Testis (tissue), 2 donors: ENCODE measurements at regions not wholly inside any gene's neighbourhood (a gene's known extent, or its start where the extent isn't known, plus 50 kb on each side); places are given as distances from the start of the nearest gene placed in this dataset.

Experiments used
- DNase-seq: peaks from one replicate; pipeline ENCODE4 v3.0.0-alpha.2; 2019
- H3K27ac ChIP-seq, 2 donors: fragments of 200-600 bp; sonication (generic); one replicate each; pipeline ENCODE4 v1.5.1; 2019
- H3K27me3 ChIP-seq: fragments of 200-600 bp; sonication (generic); one replicate; pipeline ENCODE4 v1.5.1; 2019
- H3K36me3 ChIP-seq: fragments of 200-600 bp; sonication (generic); one replicate; pipeline ENCODE4 v1.5.1; 2017; ENCODE audit warnings: low read depth; ENCODE audit errors: missing control alignments
- H3K4me1 ChIP-seq: fragments of 200-600 bp; sonication (generic); one replicate; pipeline ENCODE4 v1.5.1; 2019
- H3K4me3 ChIP-seq, 2 donors: fragments of 200-600 bp; sonication (generic); one replicate each; pipeline ENCODE4 v1.5.1; 2017 to 2019
- H3K9me3 ChIP-seq: fragments of 200-600 bp; sonication (generic); one replicate; pipeline ENCODE4 v1.5.1; 2017
- POLR2A ChIP-seq: fragments of 450-650 bp; IDR thresholded peaks from one replicate; pipeline ENCODE4 v1.6.1; 2017; ENCODE audit warnings: antibody characterized with exemption, mild to moderate bottlenecking, moderate library complexity
- WGBS, 2 donors: methylation state at CpG; one replicate each; pipeline ENCODE4 v1.1.5; 2018; 5-methylcytosine and 5-hydroxymethylcytosine counted together
- intact Hi-C: fragments of 100-400 bp; cut with DNase I; formaldehyde crosslinking; loops from one replicate; pipeline ENCODE4 v1.15.1; 2023; ENCODE audit warnings: low total_unique reads
- TF ChIP-seq, protein P1 (sequence below), 3 experiments: fragments of 450-650 bp in 2 of 3; fragments of 200-600 bp in 1 of 3; sonication (generic) in 1 of 3; IDR thresholded peaks; one replicate each; pipeline ENCODE4 v1.5.1; 2016 to 2019; ENCODE audit warnings: antibody characterized with exemption in 3 of 3, mild to moderate bottlenecking in 2 of 3, moderate library complexity in 1 of 3

DNA sequence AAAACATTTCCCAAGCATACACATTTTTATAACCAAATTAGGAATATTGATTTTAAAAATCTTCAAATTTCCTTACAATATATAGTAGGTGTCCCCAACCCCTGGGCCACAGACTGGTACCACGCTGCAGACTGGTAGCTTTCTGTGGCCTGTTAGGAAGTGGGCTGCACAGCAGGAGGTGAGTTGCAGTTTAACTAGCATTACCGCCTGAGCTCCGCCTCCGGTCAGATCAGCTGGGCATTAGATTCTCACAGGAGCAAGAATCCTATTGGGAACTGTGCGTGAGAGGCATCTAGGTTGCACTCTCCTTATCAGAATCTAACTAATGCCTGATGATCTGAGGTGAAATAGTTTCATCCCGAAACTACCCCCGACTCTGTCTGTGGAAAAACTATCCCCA is 62.1 kb downstream of the ZWINT start:
- no peaks in the 10 kb centered on the region for H3K27me3 ChIP-seq
- H3K4me3 ChIP-seq = no peak overlapping the region
- no peaks in the 10 kb centered on the region for H3K4me1 ChIP-seq
- intact Hi-C loops = no loop called here
- no peaks in the 10 kb centered on the region for H3K9me3 ChIP-seq
- TF ChIP-seq, protein P1, sequence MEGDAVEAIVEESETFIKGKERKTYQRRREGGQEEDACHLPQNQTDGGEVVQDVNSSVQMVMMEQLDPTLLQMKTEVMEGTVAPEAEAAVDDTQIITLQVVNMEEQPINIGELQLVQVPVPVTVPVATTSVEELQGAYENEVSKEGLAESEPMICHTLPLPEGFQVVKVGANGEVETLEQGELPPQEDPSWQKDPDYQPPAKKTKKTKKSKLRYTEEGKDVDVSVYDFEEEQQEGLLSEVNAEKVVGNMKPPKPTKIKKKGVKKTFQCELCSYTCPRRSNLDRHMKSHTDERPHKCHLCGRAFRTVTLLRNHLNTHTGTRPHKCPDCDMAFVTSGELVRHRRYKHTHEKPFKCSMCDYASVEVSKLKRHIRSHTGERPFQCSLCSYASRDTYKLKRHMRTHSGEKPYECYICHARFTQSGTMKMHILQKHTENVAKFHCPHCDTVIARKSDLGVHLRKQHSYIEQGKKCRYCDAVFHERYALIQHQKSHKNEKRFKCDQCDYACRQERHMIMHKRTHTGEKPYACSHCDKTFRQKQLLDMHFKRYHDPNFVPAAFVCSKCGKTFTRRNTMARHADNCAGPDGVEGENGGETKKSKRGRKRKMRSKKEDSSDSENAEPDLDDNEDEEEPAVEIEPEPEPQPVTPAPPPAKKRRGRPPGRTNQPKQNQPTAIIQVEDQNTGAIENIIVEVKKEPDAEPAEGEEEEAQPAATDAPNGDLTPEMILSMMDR (IDR thresholded peaks at IDR 0.05) = no peak
- no peak for TF ChIP-seq POLR2A
- DNase-seq = no peak
- no peaks in the 10 kb centered on the region for H3K36me3 ChIP-seq
- H3K27ac ChIP-seq = no peak overlapping the region
- WGBS, 2 donors = 68 to 78% methylated on average over 6 to 7 of the region's 7 CpGs

DNA sequence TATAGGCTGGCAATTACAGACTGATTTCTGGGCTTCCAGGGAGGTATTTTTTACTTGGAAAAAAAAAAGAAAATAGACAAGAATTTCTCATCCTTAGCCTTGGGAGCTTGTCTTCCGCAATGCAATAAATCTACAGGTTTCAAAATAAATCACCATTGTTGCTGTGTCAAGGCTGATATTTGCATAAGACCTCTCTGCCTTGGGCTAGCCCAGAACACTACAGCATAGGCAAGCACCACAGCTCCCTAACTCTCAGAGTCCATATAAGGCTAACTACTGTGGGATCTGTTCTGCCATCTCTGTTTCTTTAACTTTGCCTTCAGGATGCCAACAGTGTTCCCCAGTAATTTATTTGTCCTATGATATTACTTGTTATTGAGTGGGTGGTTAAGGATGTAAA is 64.4 kb downstream of the ZWINT start:
- no peaks in the 10 kb centered on the region for H3K36me3 ChIP-seq
- TF ChIP-seq POLR2A = no peak
- TF ChIP-seq, protein P1 (IDR thresholded peaks at IDR 0.05) = no peak
- no peak for DNase-seq
- H3K4me3 ChIP-seq = no peak overlapping the region
- no peaks in the 10 kb centered on the region for H3K4me1 ChIP-seq
- 90 to 96% methylated on average over 1 of the region's 1 CpG for WGBS, 2 donors
- intact Hi-C loops = no loop called here
- H3K27me3 ChIP-seq = no peaks in the 10 kb centered on the region
- H3K27ac ChIP-seq = no peak overlapping the region
- no peaks in the 10 kb centered on the region for H3K9me3 ChIP-seq

DNA sequence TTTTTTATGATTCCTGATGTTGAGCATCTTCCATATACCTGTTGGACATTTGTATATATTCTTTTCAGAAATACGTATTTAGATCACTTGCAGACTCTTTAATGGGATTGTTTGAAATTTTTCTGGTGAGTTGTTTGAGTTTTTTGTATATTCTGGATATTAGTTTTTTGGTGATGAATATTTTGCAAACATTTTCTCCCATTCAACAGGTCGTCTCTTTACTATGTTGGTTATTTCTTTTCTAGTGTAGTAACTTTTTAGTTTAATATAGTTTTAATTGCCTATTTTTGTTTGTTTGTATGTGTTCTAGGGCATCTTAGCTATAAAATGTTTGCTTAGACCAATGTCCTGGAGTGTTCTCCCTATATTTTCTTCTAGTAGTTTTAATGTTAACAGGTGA is 72.7 kb downstream of the ZWINT start:
- intact Hi-C loops = no loop called here
- Histone ChIP-seq H3K27ac (no peak overlapping the region), H3K4me1 (no peaks in the 10 kb centered on the region), H3K36me3 (no peaks in the 10 kb centered on the region), H3K27me3 (no peaks in the 10 kb centered on the region), H3K4me3 (no peak overlapping the region), H3K9me3 (no peaks in the 10 kb centered on the region)
- TF ChIP-seq, protein P1 (IDR thresholded peaks at IDR 0.05) = no peak
- no peak for TF ChIP-seq POLR2A
- WGBS, 2 donors = 75 to 76% methylated on average over 2 of the region's 2 CpGs
- no peak for DNase-seq

DNA sequence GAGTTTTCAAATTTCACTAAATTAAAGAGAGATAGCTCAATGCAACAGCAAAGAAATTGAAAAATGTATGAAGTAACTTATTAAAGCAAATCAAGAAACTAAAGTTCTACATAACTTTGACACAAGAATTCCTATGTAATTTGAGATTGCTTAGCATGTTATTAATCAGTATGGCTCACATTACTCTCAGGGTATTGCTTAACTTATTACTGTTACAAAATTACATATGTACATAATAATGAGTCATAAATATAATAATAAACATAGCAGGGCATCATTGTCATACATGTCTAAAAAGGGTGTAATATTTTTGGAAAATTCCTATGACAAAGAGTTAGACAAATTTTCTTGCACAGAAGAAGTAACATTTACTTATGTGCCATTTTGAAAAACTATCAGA is 75.0 kb downstream of the ZWINT start:
- H3K27ac ChIP-seq = no peak overlapping the region
- no peaks in the 10 kb centered on the region for H3K9me3 ChIP-seq
- H3K4me3 ChIP-seq = no peak overlapping the region
- H3K36me3 ChIP-seq = no peaks in the 10 kb centered on the region
- H3K27me3 ChIP-seq = no peaks in the 10 kb centered on the region
- intact Hi-C loops = no loop called here
- TF ChIP-seq, protein P1 (IDR thresholded peaks at IDR 0.05) = no peak
- TF ChIP-seq POLR2A = no peak
- no peaks in the 10 kb centered on the region for H3K4me1 ChIP-seq
- DNase-seq = no peak

DNA sequence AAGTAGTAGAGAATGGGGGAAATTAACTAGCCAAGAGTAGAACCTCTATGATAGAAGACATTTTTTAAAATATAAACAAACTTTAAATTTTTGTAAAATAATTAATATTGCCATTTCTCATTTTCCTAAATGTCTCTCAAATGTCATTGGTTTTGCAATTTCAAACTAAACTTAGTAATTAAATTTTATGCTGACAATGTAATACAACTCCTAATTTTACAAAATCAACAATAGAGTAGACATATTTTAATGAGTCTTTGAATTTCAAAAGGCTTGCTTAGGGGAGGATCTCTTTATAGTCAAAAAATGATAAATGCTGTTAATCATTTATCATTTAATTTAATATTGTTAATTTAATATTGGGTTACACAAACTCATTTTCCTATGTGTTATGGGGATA is 81.8 kb downstream of the ZWINT start:
- Histone ChIP-seq H3K27ac (no peak overlapping the region), H3K27me3 (no peaks in the 10 kb centered on the region), H3K4me1 (no peaks in the 10 kb centered on the region), H3K4me3 (no peak overlapping the region), H3K9me3 (no peaks in the 10 kb centered on the region), H3K36me3 (no peaks in the 10 kb centered on the region)
- intact Hi-C loops = no loop called here
- no peak for DNase-seq
- TF ChIP-seq, protein P1 (IDR thresholded peaks at IDR 0.05) = no peak
- TF ChIP-seq POLR2A = no peak
